BE2C (cell line): ENCODE measurements at regions not wholly inside any gene's neighbourhood (a gene's known extent, or its start where the extent isn't known, plus 50 kb on each side); places are given as distances from the start of the nearest gene placed in this dataset.

Experiments used
- DNase-seq: peaks from one replicate; pipeline ENCODE4 v3.0.0-alpha.2; 2020
- H3K27me3 ChIP-seq: fragments of 250-450 bp; sonication (Bioruptor Pico); 2 replicates; pipeline ENCODE4 v1.5.1; 2020; ENCODE audit warnings: mild to moderate bottlenecking
- H3K36me3 ChIP-seq: fragments of 250-450 bp; sonication (Bioruptor Pico); 2 replicates; pipeline ENCODE4 v1.5.1; 2020; ENCODE audit warnings: mild to moderate bottlenecking
- H3K4me1 ChIP-seq: fragments of 250-450 bp; sonication (Bioruptor Pico); 2 replicates; pipeline ENCODE4 v1.5.1; 2020
- H3K4me3 ChIP-seq: 2 replicates; pipeline ENCODE4 v1.5.1; 2011; ENCODE audit warnings: low read depth, low read length
- H3K9me3 ChIP-seq: fragments of 250-450 bp; sonication (Bioruptor Pico); 2 replicates; pipeline ENCODE4 v1.5.1; 2020
- TF ChIP-seq, protein P1 (sequence below): IDR thresholded peaks from 2 replicates; pipeline ENCODE4 v1.5.1; 2012; ENCODE audit warnings: mild to moderate bottlenecking, low read depth, low read length

DNA sequence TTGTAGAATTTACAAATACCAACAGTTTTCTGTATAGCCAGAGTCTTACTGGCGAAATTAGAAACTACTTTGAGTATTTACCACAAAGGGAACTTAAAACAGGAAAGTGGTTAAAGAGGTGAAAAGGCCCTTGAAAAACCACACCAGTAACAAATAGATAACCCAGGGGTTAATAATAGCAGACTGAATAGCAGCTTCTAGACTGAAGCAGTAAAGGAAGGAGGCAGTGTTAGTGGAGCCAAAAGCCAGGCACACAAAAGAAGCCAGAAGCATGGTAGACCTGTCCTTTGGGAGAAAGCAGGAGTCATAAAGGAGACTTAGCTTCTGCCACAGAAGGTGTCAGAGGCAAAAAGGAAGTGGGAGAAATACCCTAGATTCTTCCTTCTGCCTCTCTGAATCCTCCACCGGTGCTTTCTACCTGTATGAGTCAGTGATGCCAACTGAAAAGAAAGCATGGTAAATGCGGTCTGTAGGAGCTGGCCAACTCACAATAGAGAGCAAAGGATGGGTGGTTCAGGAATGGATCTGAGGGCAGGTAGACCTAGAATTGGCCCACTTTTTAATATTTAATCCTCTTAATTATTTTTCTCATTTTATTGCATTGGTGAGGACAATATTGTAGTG is 97.3 kb downstream of the ARL6IP6 start:
- no peaks in the 10 kb centered on the region for H3K27me3 ChIP-seq
- no peaks in the 10 kb centered on the region for H3K4me1 ChIP-seq
- H3K4me3 ChIP-seq: no peak overlapping the region
- no peak for DNase-seq
- H3K36me3 ChIP-seq: no peaks in the 10 kb centered on the region
- TF ChIP-seq, protein P1, sequence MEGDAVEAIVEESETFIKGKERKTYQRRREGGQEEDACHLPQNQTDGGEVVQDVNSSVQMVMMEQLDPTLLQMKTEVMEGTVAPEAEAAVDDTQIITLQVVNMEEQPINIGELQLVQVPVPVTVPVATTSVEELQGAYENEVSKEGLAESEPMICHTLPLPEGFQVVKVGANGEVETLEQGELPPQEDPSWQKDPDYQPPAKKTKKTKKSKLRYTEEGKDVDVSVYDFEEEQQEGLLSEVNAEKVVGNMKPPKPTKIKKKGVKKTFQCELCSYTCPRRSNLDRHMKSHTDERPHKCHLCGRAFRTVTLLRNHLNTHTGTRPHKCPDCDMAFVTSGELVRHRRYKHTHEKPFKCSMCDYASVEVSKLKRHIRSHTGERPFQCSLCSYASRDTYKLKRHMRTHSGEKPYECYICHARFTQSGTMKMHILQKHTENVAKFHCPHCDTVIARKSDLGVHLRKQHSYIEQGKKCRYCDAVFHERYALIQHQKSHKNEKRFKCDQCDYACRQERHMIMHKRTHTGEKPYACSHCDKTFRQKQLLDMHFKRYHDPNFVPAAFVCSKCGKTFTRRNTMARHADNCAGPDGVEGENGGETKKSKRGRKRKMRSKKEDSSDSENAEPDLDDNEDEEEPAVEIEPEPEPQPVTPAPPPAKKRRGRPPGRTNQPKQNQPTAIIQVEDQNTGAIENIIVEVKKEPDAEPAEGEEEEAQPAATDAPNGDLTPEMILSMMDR: no peak
- no peaks in the 10 kb centered on the region for H3K9me3 ChIP-seq

DNA sequence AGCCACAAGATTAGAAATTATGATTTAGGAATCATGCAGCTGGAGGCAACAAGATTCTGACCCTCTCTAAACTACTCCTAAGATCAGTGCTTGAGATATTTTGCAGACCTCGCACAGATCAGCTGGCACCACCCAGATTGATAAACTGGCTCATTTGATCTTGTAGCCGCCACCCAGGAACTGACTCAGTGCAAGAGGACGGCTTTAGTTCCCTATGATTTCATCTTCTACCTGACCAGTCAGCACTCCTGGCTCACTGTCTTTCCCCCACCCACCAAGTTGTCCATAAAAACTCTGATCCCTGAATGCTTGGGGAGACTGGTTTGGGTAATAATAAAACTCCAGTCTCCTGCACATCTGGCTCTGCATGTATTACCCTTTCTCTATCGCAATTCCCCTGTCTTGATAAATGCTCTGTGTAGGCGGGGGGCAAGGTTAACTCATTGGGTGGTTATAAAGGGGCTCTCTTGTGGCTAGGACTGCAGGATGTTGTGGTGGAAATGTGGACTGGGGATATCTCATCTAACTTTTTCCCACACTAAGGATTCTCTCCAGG is 96.1 kb downstream of the ARL6IP6 start:
- no peaks in the 10 kb centered on the region for H3K4me1 ChIP-seq
- TF ChIP-seq, protein P1: no peak
- H3K4me3 ChIP-seq: no peak overlapping the region
- H3K9me3 ChIP-seq: no peaks in the 10 kb centered on the region
- no peaks in the 10 kb centered on the region for H3K27me3 ChIP-seq
- no peak for DNase-seq
- no peaks in the 10 kb centered on the region for H3K36me3 ChIP-seq

DNA sequence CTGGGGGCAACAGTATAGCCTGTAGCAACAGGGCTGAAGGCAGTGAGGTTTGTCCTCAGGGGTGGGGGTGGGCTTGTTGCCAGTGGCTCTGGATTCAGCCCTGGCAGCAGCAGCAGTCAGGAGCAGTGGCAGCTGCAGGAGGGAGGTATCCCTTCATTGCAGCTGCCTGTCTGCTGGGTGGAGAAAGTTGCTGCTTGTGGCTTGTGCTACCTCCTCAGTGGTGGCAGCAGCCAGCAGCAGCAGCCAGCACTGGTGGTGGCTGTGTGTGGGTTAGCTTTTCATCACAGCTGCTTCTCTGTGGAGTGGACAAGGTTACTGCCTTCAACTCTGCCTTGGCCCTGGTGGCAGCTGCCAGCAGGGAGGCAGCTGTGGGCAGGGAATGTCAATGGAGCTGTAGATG is 94.9 kb downstream of the ARL6IP6 start:
- H3K4me3 ChIP-seq: no peak overlapping the region
- H3K36me3 ChIP-seq: no peaks in the 10 kb centered on the region
- H3K4me1 ChIP-seq: no peaks in the 10 kb centered on the region
- no peaks in the 10 kb centered on the region for H3K9me3 ChIP-seq
- H3K27me3 ChIP-seq: no peaks in the 10 kb centered on the region
- DNase-seq: no peak
- TF ChIP-seq, protein P1: no peak
